ENCODE measurements at regions not wholly inside any gene's neighbourhood (a gene's known extent, or its start where the extent isn't known, plus 50 kb on each side); places are given as distances from the start of the nearest gene placed in this dataset.

GRCh38 chr14:89618811-89619551 lies 201.9 kb upstream of the FOXN3 start:
- H3K27ac ChIP-seq, result peak overlapping the region; percentile 27 to 32
- H3K36me3 ChIP-seq, result no peaks in the 10 kb centered on the region
- TF ChIP-seq POLR2AphosphoS5 (IDR thresholded peaks at IDR 0.05) (no peak), POLR2A (IDR thresholded peaks at IDR 0.05) (no peak), CTCF (IDR thresholded peaks at IDR 0.05) (no peak)
- DNase-seq (ENCODE audit: low spot score), result peak; percentile 12
- intact Hi-C loops (cut with DNase I), result loop anchor here (5.0 kb wide), 1 partner anchor 83 kb away; no protein-coding TSS in a partner anchor
- peak overlapping the region; percentile 46 to 58 for H3K4me3 ChIP-seq
- H3K4me1 ChIP-seq (replicated peaks), result no peaks in the 10 kb centered on the region
- no peaks in the 10 kb centered on the region for H3K9me3 ChIP-seq
- 2% methylated on average over 38 of the region's 66 CpGs for WGBS
- H3K27me3 ChIP-seq (replicated peaks; ENCODE audit: insufficient read depth), result no peaks in the 10 kb centered on the region

- H3K27me3 ChIP-seq (replicated peaks; ENCODE audit: insufficient read depth), result no peaks in the 10 kb centered on the region
- H3K27ac ChIP-seq, result peak overlapping the region in 1 of 2 donors; percentile 27
- H3K36me3 ChIP-seq, result no peaks in the 10 kb centered on the region
- under 1% methylated on average over 6 of the region's 6 CpGs for WGBS
- H3K4me3 ChIP-seq, result peak overlapping the region; percentile 46 to 58
- no peak for DNase-seq (ENCODE audit: low spot score)
- TF ChIP-seq POLR2A (IDR thresholded peaks at IDR 0.05) (no peak), POLR2AphosphoS5 (IDR thresholded peaks at IDR 0.05) (no peak), CTCF (IDR thresholded peaks at IDR 0.05) (no peak)
- H3K9me3 ChIP-seq, result no peaks in the 10 kb centered on the region
- no peaks in the 10 kb centered on the region for H3K4me1 ChIP-seq (replicated peaks)
- intact Hi-C loops (cut with DNase I), result loop anchor here (5.0 kb wide), 1 partner anchor 84 kb away; no protein-coding TSS in a partner anchor
These were observed 201.3 kb upstream of the FOXN3 start for GRCh38 chr14:89618330-89618708.

GRCh38 chr14:89617481-89618329 lies 200.7 kb upstream of the FOXN3 start:
- DNase-seq (ENCODE audit: low spot score), result peak; percentile 25
- Histone ChIP-seq H3K9me3 (no peaks in the 10 kb centered on the region), H3K4me1 (replicated peaks) (no peaks in the 10 kb centered on the region), H3K36me3 (no peaks in the 10 kb centered on the region), H3K4me3 (peak overlapping the region; percentile 46 to 58), H3K27me3 (replicated peaks; ENCODE audit: insufficient read depth) (no peaks in the 10 kb centered on the region), H3K27ac (peak overlapping the region in 1 of 2 donors; percentile 27)
- TF ChIP-seq POLR2A (IDR thresholded peaks at IDR 0.05), result no peak
- peak; percentile 21 for TF ChIP-seq POLR2AphosphoS5 (IDR thresholded peaks at IDR 0.05)
- WGBS, result 8% methylated on average over 20 of the region's 20 CpGs
- intact Hi-C loops (cut with DNase I), result loop anchor here (5.0 kb wide), 1 partner anchor 85 kb away; no protein-coding TSS in a partner anchor

GRCh38 chr14:89616852-89617341 lies 199.9 kb upstream of the FOXN3 start:
- TF ChIP-seq POLR2AphosphoS5 (IDR thresholded peaks at IDR 0.05) (no peak), POLR2A (IDR thresholded peaks at IDR 0.05) (no peak), CTCF (IDR thresholded peaks at IDR 0.05) (no peak)
- Histone ChIP-seq H3K36me3 (no peaks in the 10 kb centered on the region), H3K27me3 (replicated peaks; ENCODE audit: insufficient read depth) (no peaks in the 10 kb centered on the region), H3K4me3 (no peak overlapping the region), H3K27ac (no peak overlapping the region), H3K9me3 (no peaks in the 10 kb centered on the region), H3K4me1 (replicated peaks) (no peaks in the 10 kb centered on the region)
- 44% methylated on average over 5 of the region's 5 CpGs for WGBS
- intact Hi-C loops (cut with DNase I), result loop anchor here (5.0 kb wide), 1 partner anchor 85 kb away; no protein-coding TSS in a partner anchor
- DNase-seq (ENCODE audit: low spot score), result no peak

- Histone ChIP-seq H3K4me1 (replicated peaks) (no peaks in the 10 kb centered on the region), H3K27ac (no peak overlapping the region), H3K36me3 (no peaks in the 10 kb centered on the region), H3K27me3 (replicated peaks; ENCODE audit: insufficient read depth) (no peaks in the 10 kb centered on the region), H3K9me3 (no peaks in the 10 kb centered on the region), H3K4me3 (no peak overlapping the region)
- WGBS, result 56% methylated on average over 2 of the region's 2 CpGs
- no peak for TF ChIP-seq CTCF (IDR thresholded peaks at IDR 0.05)
- TF ChIP-seq POLR2AphosphoS5 (IDR thresholded peaks at IDR 0.05), result no peak
- TF ChIP-seq POLR2A (IDR thresholded peaks at IDR 0.05), result no peak
- intact Hi-C loops (cut with DNase I), result loop anchor here (5.0 kb wide), 1 partner anchor 86 kb away; no protein-coding TSS in a partner anchor
- DNase-seq (ENCODE audit: low spot score), result no peak
These were observed 199.4 kb upstream of the FOXN3 start for GRCh38 chr14:89616425-89616824.
